Dendritic cell treated with granulocyte-macrophage colony-stimulating factor and Interleukin-4, amounts not matched to agents 40 ng/mL and 50 ng/mL, for 4 days (primary cell): ENCODE measurements at regions not wholly inside any gene's neighbourhood (a gene's known extent, or its start where the extent isn't known, plus 50 kb on each side); places are given as distances from the start of the nearest gene placed in this dataset.

ENCODE experiments used
- H3K27ac Mint-ChIP-seq: one replicate; pipeline ENCODE4 v1.8.0; 2022; ENCODE audit warnings: mild to moderate bottlenecking, mixed read lengths
- H3K27me3 Mint-ChIP-seq: one replicate; pipeline ENCODE4 v1.8.0; 2022; ENCODE audit warnings: mild to moderate bottlenecking, mixed read lengths
- H3K36me3 Mint-ChIP-seq: one replicate; pipeline ENCODE4 v1.8.0; 2022; ENCODE audit warnings: low read depth, mixed read lengths
- H3K4me1 Mint-ChIP-seq: one replicate; pipeline ENCODE4 v1.8.0; 2022; ENCODE audit warnings: low read depth, mixed read lengths
- H3K4me3 Mint-ChIP-seq: one replicate; pipeline ENCODE4 v1.8.0; 2022; ENCODE audit warnings: mild to moderate bottlenecking, moderate library complexity, mixed read lengths
- H3K9me3 Mint-ChIP-seq: one replicate; pipeline ENCODE4 v1.8.0; 2022; ENCODE audit warnings: mixed read lengths
- intact Hi-C: fragments of 100-400 bp; cut with micrococcal nuclease; formaldehyde crosslinking; loops from one replicate; pipeline ENCODE4 v1.15.0; 2022

GRCh38 chr2:60400462-60401246 lies 152.8 kb downstream of the BCL11A start:
- H3K36me3 Mint-ChIP-seq: no peaks in the 10 kb centered on the region
- H3K9me3 Mint-ChIP-seq: no peaks in the 10 kb centered on the region
- no peak overlapping the region for H3K4me3 Mint-ChIP-seq
- H3K27ac Mint-ChIP-seq: no peak overlapping the region
- intact Hi-C loops: no loop called here
- peaks cover 15% of the 10 kb centered on the region for H3K4me1 Mint-ChIP-seq
- no peaks in the 10 kb centered on the region for H3K27me3 Mint-ChIP-seq

GRCh38 chr2:60394463-60394862 lies 159.0 kb downstream of the BCL11A start:
- no peaks in the 10 kb centered on the region for H3K36me3 Mint-ChIP-seq
- no peaks in the 10 kb centered on the region for H3K9me3 Mint-ChIP-seq
- intact Hi-C loops: no loop called here
- H3K4me3 Mint-ChIP-seq: no peak overlapping the region
- H3K27me3 Mint-ChIP-seq: no peaks in the 10 kb centered on the region
- H3K4me1 Mint-ChIP-seq: peaks cover 5% of the 10 kb centered on the region
- no peak overlapping the region for H3K27ac Mint-ChIP-seq

GRCh38 chr2:60391649-60392375 lies 161.6 kb downstream of the BCL11A start:
- Mint-ChIP-seq H3K4me1 (peaks cover 5% of the 10 kb centered on the region), H3K27me3 (no peaks in the 10 kb centered on the region), H3K36me3 (no peaks in the 10 kb centered on the region), H3K27ac (no peak overlapping the region), H3K4me3 (no peak overlapping the region), H3K9me3 (no peaks in the 10 kb centered on the region)
- intact Hi-C loops: no loop called here

GRCh38 chr2:60391230-60391629 lies 162.2 kb downstream of the BCL11A start:
- Mint-ChIP-seq H3K27me3 (no peaks in the 10 kb centered on the region), H3K9me3 (no peaks in the 10 kb centered on the region), H3K36me3 (no peaks in the 10 kb centered on the region), H3K4me3 (no peak overlapping the region), H3K4me1 (peaks cover 3% of the 10 kb centered on the region), H3K27ac (no peak overlapping the region)
- intact Hi-C loops: no loop called here

GRCh38 chr2:60386436-60386835 lies 167.0 kb downstream of the BCL11A start:
- intact Hi-C loops: no loop called here
- H3K9me3 Mint-ChIP-seq: no peaks in the 10 kb centered on the region
- peaks cover 26% of the 10 kb centered on the region for H3K4me1 Mint-ChIP-seq
- H3K4me3 Mint-ChIP-seq: no peak overlapping the region
- H3K27ac Mint-ChIP-seq: no peak overlapping the region
- H3K27me3 Mint-ChIP-seq: peaks cover 1% of the 10 kb centered on the region
- H3K36me3 Mint-ChIP-seq: no peaks in the 10 kb centered on the region

- H3K4me3 Mint-ChIP-seq: no peak overlapping the region
- peaks cover 1% of the 10 kb centered on the region for H3K27me3 Mint-ChIP-seq
- H3K9me3 Mint-ChIP-seq: no peaks in the 10 kb centered on the region
- intact Hi-C loops: no loop called here
- H3K4me1 Mint-ChIP-seq: peaks cover 26% of the 10 kb centered on the region
- no peaks in the 10 kb centered on the region for H3K36me3 Mint-ChIP-seq
- H3K27ac Mint-ChIP-seq: no peak overlapping the region
Observed at GRCh38 chr2:60385648-60386047, 167.8 kb downstream of the BCL11A start.

- no peaks in the 10 kb centered on the region for H3K9me3 Mint-ChIP-seq
- no peak overlapping the region for H3K4me3 Mint-ChIP-seq
- intact Hi-C loops: no loop called here
- peaks cover 26% of the 10 kb centered on the region for H3K4me1 Mint-ChIP-seq
- H3K36me3 Mint-ChIP-seq: no peaks in the 10 kb centered on the region
- no peak overlapping the region for H3K27ac Mint-ChIP-seq
- H3K27me3 Mint-ChIP-seq: peaks cover 1% of the 10 kb centered on the region
Observed at GRCh38 chr2:60383401-60384143, 169.9 kb downstream of the BCL11A start.

- Mint-ChIP-seq H3K27ac (no peak overlapping the region), H3K4me1 (peaks cover 27% of the 10 kb centered on the region), H3K4me3 (no peak overlapping the region), H3K27me3 (no peaks in the 10 kb centered on the region), H3K9me3 (no peaks in the 10 kb centered on the region), H3K36me3 (no peaks in the 10 kb centered on the region)
- intact Hi-C loops: no loop called here
Observed at GRCh38 chr2:60380411-60380810, 173.0 kb downstream of the BCL11A start.

GRCh38 chr2:60379684-60380083 lies 173.8 kb downstream of the BCL11A start:
- H3K9me3 Mint-ChIP-seq: no peaks in the 10 kb centered on the region
- intact Hi-C loops: no loop called here
- peaks cover 22% of the 10 kb centered on the region for H3K4me1 Mint-ChIP-seq
- H3K4me3 Mint-ChIP-seq: no peak overlapping the region
- H3K36me3 Mint-ChIP-seq: no peaks in the 10 kb centered on the region
- no peaks in the 10 kb centered on the region for H3K27me3 Mint-ChIP-seq
- H3K27ac Mint-ChIP-seq: no peak overlapping the region

- intact Hi-C loops: no loop called here
- Mint-ChIP-seq H3K27ac (no peak overlapping the region), H3K36me3 (no peaks in the 10 kb centered on the region), H3K4me1 (peaks cover 22% of the 10 kb centered on the region), H3K9me3 (no peaks in the 10 kb centered on the region), H3K4me3 (no peak overlapping the region), H3K27me3 (no peaks in the 10 kb centered on the region)
Observed at GRCh38 chr2:60379216-60379615, 174.2 kb downstream of the BCL11A start.

- H3K4me3 Mint-ChIP-seq: no peak overlapping the region
- H3K27ac Mint-ChIP-seq: no peak overlapping the region
- H3K27me3 Mint-ChIP-seq: no peaks in the 10 kb centered on the region
- no peaks in the 10 kb centered on the region for H3K36me3 Mint-ChIP-seq
- intact Hi-C loops: no loop called here
- H3K4me1 Mint-ChIP-seq: peaks cover 11% of the 10 kb centered on the region
- no peaks in the 10 kb centered on the region for H3K9me3 Mint-ChIP-seq
Observed at GRCh38 chr2:60377825-60378224, 175.6 kb downstream of the BCL11A start.

- intact Hi-C loops: no loop called here
- H3K36me3 Mint-ChIP-seq: no peaks in the 10 kb centered on the region
- H3K4me3 Mint-ChIP-seq: no peak overlapping the region
- peaks cover 20% of the 10 kb centered on the region for H3K4me1 Mint-ChIP-seq
- no peaks in the 10 kb centered on the region for H3K9me3 Mint-ChIP-seq
- no peaks in the 10 kb centered on the region for H3K27me3 Mint-ChIP-seq
- no peak overlapping the region for H3K27ac Mint-ChIP-seq
Observed at GRCh38 chr2:60376252-60376651, 177.2 kb downstream of the BCL11A start.

- Mint-ChIP-seq H3K27ac (no peak overlapping the region), H3K27me3 (no peaks in the 10 kb centered on the region), H3K4me3 (no peak overlapping the region), H3K36me3 (no peaks in the 10 kb centered on the region), H3K9me3 (no peaks in the 10 kb centered on the region), H3K4me1 (peaks cover 37% of the 10 kb centered on the region)
- intact Hi-C loops: no loop called here
Observed at GRCh38 chr2:60371681-60372080, 181.8 kb downstream of the BCL11A start.

GRCh38 chr2:60371219-60371618 lies 182.2 kb downstream of the BCL11A start:
- Mint-ChIP-seq H3K4me1 (peaks cover 40% of the 10 kb centered on the region), H3K9me3 (no peaks in the 10 kb centered on the region), H3K27ac (no peak overlapping the region), H3K36me3 (no peaks in the 10 kb centered on the region), H3K4me3 (no peak overlapping the region), H3K27me3 (no peaks in the 10 kb centered on the region)
- intact Hi-C loops: no loop called here
